GM23338 (cell line): ENCODE measurements at regions not wholly inside any gene's neighbourhood (a gene's known extent, or its start where the extent isn't known, plus 50 kb on each side); places are given as distances from the start of the nearest gene placed in this dataset.

Experiments
- ATAC-seq: fragments of 200-7000 bp; cut with Tn5 transposase; 3 replicates; pipeline ENCODE4 v1.9.1; 2020
- DNase-seq: peaks from one replicate; pipeline ENCODE4 v3.0.0-alpha.2; 2015; ENCODE audit warnings: low spot score
- H2AFZ ChIP-seq: fragments of 200-600 bp; sonication (generic); 2 replicates; pipeline ENCODE4 v1.8.0; 2016; ENCODE audit warnings: antibody characterized with exemption, mild to moderate bottlenecking, moderate library complexity
- H3F3A ChIP-seq: fragments of 200-600 bp; sonication (generic); replicated peaks from 2 replicates; pipeline ENCODE4 v1.8.0; 2017; ENCODE audit warnings: antibody characterized with exemption, mixed run types, low read depth
- H3K27ac ChIP-seq: fragments of 200-600 bp; sonication (generic); 2 replicates; pipeline ENCODE4 v1.6.1; 2016; ENCODE audit warnings: low read depth
- H3K27me3 ChIP-seq: fragments of 200-600 bp; sonication (generic); 2 replicates; pipeline ENCODE4 v1.8.0; 2016; ENCODE audit warnings: mild to moderate bottlenecking, mixed run types, moderate library complexity; ENCODE audit not compliant: insufficient read depth
- H3K36me3 ChIP-seq: fragments of 200-600 bp; sonication (generic); 2 replicates; pipeline ENCODE4 v1.8.0; 2016; ENCODE audit warnings: mild to moderate bottlenecking; ENCODE audit not compliant: insufficient read depth
- H3K4me1 ChIP-seq: fragments of 200-600 bp; sonication (generic); 2 replicates; pipeline ENCODE4 v1.8.0; 2016; ENCODE audit warnings: mild to moderate bottlenecking, moderate library complexity; ENCODE audit not compliant: insufficient read depth
- H3K4me2 ChIP-seq: fragments of 200-600 bp; sonication (generic); 2 replicates; pipeline ENCODE4 v1.7.1; 2017; ENCODE audit warnings: mixed run types
- H3K4me3 ChIP-seq: fragments of 200-600 bp; sonication (generic); 2 replicates; pipeline ENCODE4 v1.6.1; 2016; ENCODE audit warnings: mixed run types
- H3K79me2 ChIP-seq: fragments of 200-600 bp; sonication (generic); replicated peaks from 2 replicates; pipeline ENCODE4 v1.8.0; 2017; ENCODE audit warnings: mild to moderate bottlenecking; ENCODE audit not compliant: insufficient read depth
- H3K9me2 ChIP-seq: fragments of 200-600 bp; sonication (generic); 2 replicates; pipeline ENCODE4 v1.8.0; 2017; ENCODE audit not compliant: insufficient read depth
- H4K20me1 ChIP-seq: fragments of 200-600 bp; sonication (generic); replicated peaks from 2 replicates; pipeline ENCODE4 v1.8.0; 2017; ENCODE audit warnings: mild to moderate bottlenecking; ENCODE audit not compliant: insufficient read depth
- H3K27ac Mint-ChIP-seq: 2 replicates; pipeline ENCODE4 v1.8.0; 2020; ENCODE audit warnings: inconsistent platforms, mild to moderate bottlenecking, moderate library complexity, mixed read lengths
- H3K27me3 Mint-ChIP-seq: 3 replicates; pipeline ENCODE4 v1.8.0; 2022; ENCODE audit warnings: low read depth, mild to moderate bottlenecking, moderate library complexity, mixed read lengths, inconsistent platforms; ENCODE audit not compliant: insufficient read depth, poor library complexity
- H3K36me3 Mint-ChIP-seq: 3 replicates; pipeline ENCODE4 v1.8.0; 2021; ENCODE audit warnings: low read depth, mild to moderate bottlenecking, inconsistent platforms, moderate library complexity, mixed read lengths
- H3K4me1 Mint-ChIP-seq: 3 replicates; pipeline ENCODE4 v1.8.0; 2020; ENCODE audit warnings: mild to moderate bottlenecking, inconsistent platforms, mixed read lengths
- H3K4me3 Mint-ChIP-seq: 3 replicates; pipeline ENCODE4 v1.8.0; 2021; ENCODE audit warnings: moderate library complexity, mild to moderate bottlenecking, inconsistent platforms, mixed read lengths
- H3K9me3 Mint-ChIP-seq: 3 replicates; pipeline ENCODE4 v1.8.0; 2020; ENCODE audit warnings: moderate library complexity, mild to moderate bottlenecking, inconsistent platforms, mixed read lengths
- ETS1 ChIP-seq: IDR thresholded peaks from 2 replicates; pipeline ENCODE4 v1.6.1; 2016; ENCODE audit warnings: antibody characterized with exemption
- JUNB ChIP-seq: IDR thresholded peaks from one replicate; pipeline ENCODE4 v1.6.1; 2016; ENCODE audit warnings: antibody characterized with exemption; ENCODE audit not compliant: unreplicated experiment
- NANOG ChIP-seq: IDR thresholded peaks from 2 replicates; pipeline ENCODE4 v1.6.1; 2016; ENCODE audit warnings: antibody characterized with exemption, borderline replicate concordance
- STAT1 ChIP-seq: IDR thresholded peaks from one replicate; pipeline ENCODE4 v1.6.1; 2016; ENCODE audit warnings: antibody characterized with exemption; ENCODE audit not compliant: unreplicated experiment
- ZNF114 ChIP-seq: fragments of 250-450 bp; sonication (Bioruptor Pico); IDR thresholded peaks from 2 replicates; pipeline ENCODE4 v1.5.0; 2020; ENCODE audit warnings: mild to moderate bottlenecking, moderate library complexity
- ZNF331 ChIP-seq: fragments of 250-450 bp; sonication (Bioruptor Pico); IDR thresholded peaks from 2 replicates; pipeline ENCODE4 v1.5.0; 2020; ENCODE audit warnings: low read depth, mild to moderate bottlenecking, moderate library complexity
- TF ChIP-seq, protein P1 (sequence below), 2 experiments: fragments of 200-600 bp in 1 of 2; sonication (generic) in 1 of 2; conservative IDR thresholded peaks; 2 replicates each; pipeline versions ENCODE4 v1.5.1 to v1.6.1; 2016 to 2017; ENCODE audit warnings: antibody characterized with exemption in 2 of 2, low read depth in 2 of 2, mild to moderate bottlenecking in 2 of 2, moderate library complexity in 1 of 2
- TF ChIP-seq, protein P2 (sequence below): IDR thresholded peaks from one replicate; pipeline ENCODE4 v1.6.1; 2018; ENCODE audit warnings: antibody characterized with exemption; ENCODE audit not compliant: unreplicated experiment

DNA sequence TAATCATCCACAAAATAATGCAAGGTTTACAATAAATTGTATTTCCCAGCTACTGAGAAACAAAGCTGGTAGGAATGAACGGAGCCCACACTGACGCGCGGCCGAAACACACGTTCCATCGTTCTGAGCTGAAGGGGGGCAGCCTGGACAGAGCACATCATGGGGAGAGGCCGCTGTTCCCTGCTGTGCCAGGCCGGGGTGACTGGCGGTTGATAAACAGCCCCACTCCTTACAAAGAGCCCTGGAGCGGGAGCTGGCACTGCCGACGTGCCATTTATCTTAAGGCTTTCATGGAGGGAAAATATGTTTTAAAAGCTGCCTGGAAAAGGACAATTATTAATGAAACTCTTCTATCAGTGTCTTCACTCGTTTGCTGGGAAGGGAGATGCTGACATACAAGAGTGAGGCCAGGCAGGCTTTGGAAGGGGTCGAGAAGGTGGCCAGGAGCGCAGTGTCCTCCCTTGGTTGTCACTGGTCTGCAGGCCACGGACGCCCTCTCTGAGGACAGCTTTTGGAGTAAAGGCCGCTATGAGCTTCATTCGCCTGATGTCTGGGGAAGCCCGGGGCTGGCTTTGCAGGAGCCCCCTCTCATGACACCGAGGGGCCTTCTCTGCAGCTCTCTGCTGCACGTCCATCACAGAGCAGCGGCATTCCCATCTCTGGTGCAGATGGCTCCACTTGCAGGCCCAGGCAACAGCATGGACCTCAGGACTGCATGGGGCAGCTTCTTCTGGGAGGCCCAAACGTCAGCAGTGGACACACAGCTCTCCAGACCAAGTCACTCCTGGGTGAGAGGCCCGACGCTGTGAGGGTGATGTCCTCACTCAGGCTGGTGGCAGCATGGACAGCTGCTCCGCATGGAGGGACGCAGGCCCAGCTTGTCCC, 355.3 kb upstream of the SFSWAP start (continued):
- TF ChIP-seq, protein P1, sequence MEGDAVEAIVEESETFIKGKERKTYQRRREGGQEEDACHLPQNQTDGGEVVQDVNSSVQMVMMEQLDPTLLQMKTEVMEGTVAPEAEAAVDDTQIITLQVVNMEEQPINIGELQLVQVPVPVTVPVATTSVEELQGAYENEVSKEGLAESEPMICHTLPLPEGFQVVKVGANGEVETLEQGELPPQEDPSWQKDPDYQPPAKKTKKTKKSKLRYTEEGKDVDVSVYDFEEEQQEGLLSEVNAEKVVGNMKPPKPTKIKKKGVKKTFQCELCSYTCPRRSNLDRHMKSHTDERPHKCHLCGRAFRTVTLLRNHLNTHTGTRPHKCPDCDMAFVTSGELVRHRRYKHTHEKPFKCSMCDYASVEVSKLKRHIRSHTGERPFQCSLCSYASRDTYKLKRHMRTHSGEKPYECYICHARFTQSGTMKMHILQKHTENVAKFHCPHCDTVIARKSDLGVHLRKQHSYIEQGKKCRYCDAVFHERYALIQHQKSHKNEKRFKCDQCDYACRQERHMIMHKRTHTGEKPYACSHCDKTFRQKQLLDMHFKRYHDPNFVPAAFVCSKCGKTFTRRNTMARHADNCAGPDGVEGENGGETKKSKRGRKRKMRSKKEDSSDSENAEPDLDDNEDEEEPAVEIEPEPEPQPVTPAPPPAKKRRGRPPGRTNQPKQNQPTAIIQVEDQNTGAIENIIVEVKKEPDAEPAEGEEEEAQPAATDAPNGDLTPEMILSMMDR (conservative IDR thresholded peaks at IDR 0.05; ENCODE audit: low read depth in 2 of 2), result no peak
- TF ChIP-seq JUNB (no peak), STAT1 (no peak), ZNF114 (no peak)

GRCh38 chr12:131356485-131357184, 354.3 kb upstream of the SFSWAP start:
- H3K4me3 Mint-ChIP-seq, result no peak overlapping the region
- Histone ChIP-seq H3K36me3 (no peaks in the 10 kb centered on the region), H3K27ac (no peak overlapping the region), H3K79me2 (no peaks in the 10 kb centered on the region), H3K4me1 (no peaks in the 10 kb centered on the region), H3K4me3 (no peak overlapping the region), H2AFZ (no peak overlapping the region), H4K20me1 (no peaks in the 10 kb centered on the region), H3K9me2 (0 out of 2 replicates have a peak, but pooled peaks cover 3% of the 10 kb centered on the region), H3F3A (no peaks in the 10 kb centered on the region), H3K4me2 (no peak overlapping the region), H3K27me3 (no peaks in the 10 kb centered on the region)
- DNase-seq (no peak), ATAC-seq (no peak)
- no peaks in the 10 kb centered on the region; the same call in 2 of the 3 replicates for H3K36me3 Mint-ChIP-seq
- no peak overlapping the region for H3K27ac Mint-ChIP-seq
- H3K9me3 Mint-ChIP-seq, result no peaks in the 10 kb centered on the region
- peaks cover 3% of the 10 kb centered on the region; the same call in 1 of the 3 replicates for H3K4me1 Mint-ChIP-seq
- peaks cover 2% of the 10 kb centered on the region for H3K27me3 Mint-ChIP-seq
- TF ChIP-seq, protein P1 (conservative IDR thresholded peaks at IDR 0.05; ENCODE audit: low read depth in 2 of 2), result no peak
- TF ChIP-seq STAT1 (no peak), NANOG (no peak), ZNF331 (CRISPR knock-in tag) (no peak), ZNF114 (no peak), ETS1 (no peak)
- TF ChIP-seq, protein P2, sequence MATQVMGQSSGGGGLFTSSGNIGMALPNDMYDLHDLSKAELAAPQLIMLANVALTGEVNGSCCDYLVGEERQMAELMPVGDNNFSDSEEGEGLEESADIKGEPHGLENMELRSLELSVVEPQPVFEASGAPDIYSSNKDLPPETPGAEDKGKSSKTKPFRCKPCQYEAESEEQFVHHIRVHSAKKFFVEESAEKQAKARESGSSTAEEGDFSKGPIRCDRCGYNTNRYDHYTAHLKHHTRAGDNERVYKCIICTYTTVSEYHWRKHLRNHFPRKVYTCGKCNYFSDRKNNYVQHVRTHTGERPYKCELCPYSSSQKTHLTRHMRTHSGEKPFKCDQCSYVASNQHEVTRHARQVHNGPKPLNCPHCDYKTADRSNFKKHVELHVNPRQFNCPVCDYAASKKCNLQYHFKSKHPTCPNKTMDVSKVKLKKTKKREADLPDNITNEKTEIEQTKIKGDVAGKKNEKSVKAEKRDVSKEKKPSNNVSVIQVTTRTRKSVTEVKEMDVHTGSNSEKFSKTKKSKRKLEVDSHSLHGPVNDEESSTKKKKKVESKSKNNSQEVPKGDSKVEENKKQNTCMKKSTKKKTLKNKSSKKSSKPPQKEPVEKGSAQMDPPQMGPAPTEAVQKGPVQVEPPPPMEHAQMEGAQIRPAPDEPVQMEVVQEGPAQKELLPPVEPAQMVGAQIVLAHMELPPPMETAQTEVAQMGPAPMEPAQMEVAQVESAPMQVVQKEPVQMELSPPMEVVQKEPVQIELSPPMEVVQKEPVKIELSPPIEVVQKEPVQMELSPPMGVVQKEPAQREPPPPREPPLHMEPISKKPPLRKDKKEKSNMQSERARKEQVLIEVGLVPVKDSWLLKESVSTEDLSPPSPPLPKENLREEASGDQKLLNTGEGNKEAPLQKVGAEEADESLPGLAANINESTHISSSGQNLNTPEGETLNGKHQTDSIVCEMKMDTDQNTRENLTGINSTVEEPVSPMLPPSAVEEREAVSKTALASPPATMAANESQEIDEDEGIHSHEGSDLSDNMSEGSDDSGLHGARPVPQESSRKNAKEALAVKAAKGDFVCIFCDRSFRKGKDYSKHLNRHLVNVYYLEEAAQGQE, result no peak
